Endodermal cell (in vitro differentiated cells): ENCODE measurements at regions not wholly inside any gene's neighbourhood (a gene's known extent, or its start where the extent isn't known, plus 50 kb on each side); places are given as distances from the start of the nearest gene placed in this dataset.

Experiments
- DNase-seq: peaks from one replicate; pipeline ENCODE4 v3.0.0-alpha.2; 2017
- H3K27ac ChIP-seq: 2 replicates; pipeline ENCODE4 v1.5.1; 2013; ENCODE audit warnings: mild to moderate bottlenecking, low read depth, low read length, moderate library complexity
- H3K27me3 ChIP-seq: 2 replicates; pipeline ENCODE4 v1.6.1; 2013; ENCODE audit warnings: mild to moderate bottlenecking, low read length, moderate library complexity; ENCODE audit not compliant: insufficient read depth, control insufficient read depth, poor library complexity, severe bottlenecking
- H3K36me3 ChIP-seq: 2 replicates; pipeline ENCODE4 v1.7.0; 2013; ENCODE audit warnings: mild to moderate bottlenecking, low read length, moderate library complexity; ENCODE audit not compliant: control insufficient read depth, insufficient read depth
- H3K4me1 ChIP-seq: one replicate; pipeline ENCODE4 v1.7.0; 2013; ENCODE audit warnings: low read length; ENCODE audit not compliant: control insufficient read depth, insufficient read depth
- H3K4me3 ChIP-seq: 2 replicates; pipeline ENCODE4 v1.5.1; 2013; ENCODE audit warnings: mild to moderate bottlenecking, low read length, moderate library complexity
- H3K9ac ChIP-seq: 2 replicates; pipeline ENCODE4 v1.6.1; 2013; ENCODE audit warnings: mild to moderate bottlenecking, low read length, moderate library complexity; ENCODE audit not compliant: poor library complexity, severe bottlenecking; ENCODE audit errors: extremely low read depth
- H3K9me3 ChIP-seq: 2 replicates; pipeline ENCODE4 v1.6.1; 2013; ENCODE audit warnings: mild to moderate bottlenecking, low read length, moderate library complexity; ENCODE audit not compliant: control insufficient read depth
- H3K27ac Mint-ChIP-seq: 2 replicates; pipeline ENCODE4 v1.8.0; 2020; ENCODE audit warnings: mixed read lengths
- H3K27me3 Mint-ChIP-seq: 2 replicates; pipeline ENCODE4 v1.8.0; 2021; ENCODE audit warnings: mild to moderate bottlenecking, mixed read lengths; ENCODE audit not compliant: insufficient read depth
- H3K36me3 Mint-ChIP-seq: 2 replicates; pipeline ENCODE4 v1.8.0; 2020; ENCODE audit warnings: low read depth, mixed read lengths
- H3K4me1 Mint-ChIP-seq: 2 replicates; pipeline ENCODE4 v1.8.0; 2020; ENCODE audit warnings: mixed read lengths
- H3K4me3 Mint-ChIP-seq: 2 replicates; pipeline ENCODE4 v1.8.0; 2020; ENCODE audit warnings: mild to moderate bottlenecking, moderate library complexity, mixed read lengths
- H3K9me3 Mint-ChIP-seq: 2 replicates; pipeline ENCODE4 v1.8.0; 2020; ENCODE audit warnings: mild to moderate bottlenecking, mixed read lengths
- WGBS, 2 experiments: methylation state at CpG; one replicate each; pipeline versions ENCODE4 v1.1.5 to v1.1.7; 2013; ENCODE audit warnings: missing lambda C conversion rate in 2 of 2, mixed read lengths in 1 of 2; ENCODE audit not compliant: insufficient coverage in 1 of 2, insufficient read length in 1 of 2; 5-methylcytosine and 5-hydroxymethylcytosine counted together
- TF ChIP-seq, protein P1 (sequence below): fragments of 200-600 bp; sonication (generic); conservative IDR thresholded peaks from 2 replicates; pipeline ENCODE4 v1.5.0; 2021; ENCODE audit warnings: antibody characterized with exemption, mild to moderate bottlenecking

DNA sequence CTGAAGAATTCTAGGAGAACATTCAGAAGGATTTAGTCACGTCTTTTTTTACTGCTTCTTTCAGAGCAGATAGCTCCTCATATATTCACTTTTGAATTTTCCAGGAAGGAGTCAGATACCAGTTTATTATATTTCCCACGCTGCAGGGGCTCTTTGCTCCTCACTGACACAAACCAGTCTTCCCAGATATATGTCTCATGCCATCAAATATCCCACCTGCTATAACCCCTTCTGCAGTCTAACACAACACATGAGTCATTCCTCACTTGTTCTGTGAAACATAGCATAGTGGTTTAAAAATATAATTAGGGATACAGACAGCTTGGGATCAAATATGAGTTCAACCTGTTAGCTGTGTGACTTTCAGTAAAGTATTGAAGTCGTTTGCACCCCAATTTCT lies 251.7 kb upstream of the DPYD start:
- Mint-ChIP-seq H3K4me1 (peaks cover 11% of the 10 kb centered on the region), H3K4me3 (no peak overlapping the region), H3K9me3 (no peaks in the 10 kb centered on the region), H3K27ac (no peak overlapping the region), H3K27me3 (no peaks in the 10 kb centered on the region), H3K36me3 (no peaks in the 10 kb centered on the region)
- DNase-seq, result no peak
- no peaks in the 10 kb centered on the region for H3K36me3 ChIP-seq
- no peaks in the 10 kb centered on the region for H3K27me3 ChIP-seq
- H3K9ac ChIP-seq, result no peak overlapping the region
- H3K4me1 ChIP-seq, result peaks cover 4% of the 10 kb centered on the region
- WGBS, 2 experiments, result 90 to 100% methylated on average over 2 to 3 of the region's 3 CpGs
- no peaks in the 10 kb centered on the region for H3K9me3 ChIP-seq
- TF ChIP-seq, protein P1, sequence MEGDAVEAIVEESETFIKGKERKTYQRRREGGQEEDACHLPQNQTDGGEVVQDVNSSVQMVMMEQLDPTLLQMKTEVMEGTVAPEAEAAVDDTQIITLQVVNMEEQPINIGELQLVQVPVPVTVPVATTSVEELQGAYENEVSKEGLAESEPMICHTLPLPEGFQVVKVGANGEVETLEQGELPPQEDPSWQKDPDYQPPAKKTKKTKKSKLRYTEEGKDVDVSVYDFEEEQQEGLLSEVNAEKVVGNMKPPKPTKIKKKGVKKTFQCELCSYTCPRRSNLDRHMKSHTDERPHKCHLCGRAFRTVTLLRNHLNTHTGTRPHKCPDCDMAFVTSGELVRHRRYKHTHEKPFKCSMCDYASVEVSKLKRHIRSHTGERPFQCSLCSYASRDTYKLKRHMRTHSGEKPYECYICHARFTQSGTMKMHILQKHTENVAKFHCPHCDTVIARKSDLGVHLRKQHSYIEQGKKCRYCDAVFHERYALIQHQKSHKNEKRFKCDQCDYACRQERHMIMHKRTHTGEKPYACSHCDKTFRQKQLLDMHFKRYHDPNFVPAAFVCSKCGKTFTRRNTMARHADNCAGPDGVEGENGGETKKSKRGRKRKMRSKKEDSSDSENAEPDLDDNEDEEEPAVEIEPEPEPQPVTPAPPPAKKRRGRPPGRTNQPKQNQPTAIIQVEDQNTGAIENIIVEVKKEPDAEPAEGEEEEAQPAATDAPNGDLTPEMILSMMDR, result no peak
- H3K27ac ChIP-seq, result no peak overlapping the region
- no peak overlapping the region for H3K4me3 ChIP-seq

DNA sequence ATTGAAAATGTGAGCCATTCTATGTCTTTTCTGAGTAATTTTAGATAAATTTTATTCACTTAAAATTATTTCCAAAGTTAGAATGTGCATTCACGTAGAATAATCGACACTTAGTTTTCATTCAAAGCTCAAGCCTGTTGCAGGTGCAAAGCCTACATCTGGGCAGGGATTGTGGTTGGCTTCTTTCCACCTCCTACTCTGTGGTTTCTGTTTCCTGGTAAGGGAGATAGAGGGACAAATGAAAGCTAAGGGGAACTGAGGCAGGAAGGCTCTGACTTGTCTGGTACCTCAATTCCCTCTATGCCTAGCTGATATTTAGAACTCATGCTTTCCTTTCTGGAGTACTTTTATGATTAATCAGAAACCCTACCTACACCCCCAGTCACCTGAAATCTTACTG lies 251.2 kb upstream of the DPYD start:
- no peak for DNase-seq
- Histone ChIP-seq H3K27ac (no peak overlapping the region), H3K4me1 (peaks cover 4% of the 10 kb centered on the region), H3K36me3 (no peaks in the 10 kb centered on the region), H3K27me3 (no peaks in the 10 kb centered on the region), H3K9ac (no peak overlapping the region), H3K4me3 (no peak overlapping the region), H3K9me3 (no peaks in the 10 kb centered on the region)
- Mint-ChIP-seq H3K36me3 (no peaks in the 10 kb centered on the region), H3K4me3 (no peak overlapping the region), H3K4me1 (peaks cover 11% of the 10 kb centered on the region), H3K27ac (no peak overlapping the region), H3K9me3 (no peaks in the 10 kb centered on the region), H3K27me3 (no peaks in the 10 kb centered on the region)
- 85% methylated on average over 2 of the region's 2 CpGs; no CpG with 5 or more reads in 1 of the 2 experiments for WGBS, 2 experiments
- TF ChIP-seq, protein P1, result no peak

DNA sequence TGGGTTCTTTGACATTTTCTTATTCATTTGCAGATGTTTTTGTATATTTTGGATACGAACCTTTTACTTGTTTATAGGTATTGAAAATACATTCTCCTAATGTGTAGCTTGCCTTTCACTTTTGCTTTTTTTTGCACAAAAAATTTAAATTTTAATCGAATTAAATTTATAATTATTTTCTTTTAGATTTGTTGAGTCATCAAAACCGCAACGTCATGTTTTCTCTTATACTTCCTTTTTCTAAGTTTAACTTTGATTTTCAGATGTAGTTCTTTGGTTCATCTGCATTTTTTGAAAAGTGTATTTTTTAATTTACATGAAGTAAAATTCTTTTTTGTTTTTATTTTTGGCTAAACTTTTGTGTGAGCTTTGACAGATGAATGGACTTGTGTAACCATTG lies 243.7 kb upstream of the DPYD start:
- TF ChIP-seq, protein P1, result no peak
- H3K9me3 Mint-ChIP-seq, result no peaks in the 10 kb centered on the region
- H3K4me3 Mint-ChIP-seq, result no peak overlapping the region

More for the DNA sequence above, 243.7 kb upstream of the DPYD start:
- no peak overlapping the region for H3K4me3 ChIP-seq
- H3K36me3 ChIP-seq, result no peaks in the 10 kb centered on the region
- no peak for DNase-seq
- H3K27me3 ChIP-seq, result no peaks in the 10 kb centered on the region
- H3K4me1 ChIP-seq, result peaks cover 4% of the 10 kb centered on the region
- no peak overlapping the region for H3K9ac ChIP-seq
- Mint-ChIP-seq H3K36me3 (no peaks in the 10 kb centered on the region), H3K4me1 (peaks cover 10% of the 10 kb centered on the region), H3K27ac (no peak overlapping the region), H3K27me3 (no peaks in the 10 kb centered on the region)
- H3K27ac ChIP-seq, result no peak overlapping the region
- WGBS, 2 experiments, result 96% methylated on average over 4 of the region's 4 CpGs; no CpG with 5 or more reads in 1 of the 2 experiments
- no peaks in the 10 kb centered on the region for H3K9me3 ChIP-seq
